GM21723 (cell line): ENCODE measurements at regions not wholly inside any gene's neighbourhood (a gene's known extent, or its start where the extent isn't known, plus 50 kb on each side); places are given as distances from the start of the nearest gene placed in this dataset.

ENCODE experiments used
- ATAC-seq: cut with Tn5 transposase; IDR thresholded peaks from one replicate; pipeline ENCODE4 v1.9.1; 2021; ENCODE audit warnings: mild to moderate bottlenecking, moderate library complexity; ENCODE audit not compliant: unreplicated experiment

GRCh38 chr6:90917376-90917775, 330.5 kb upstream of the MAP3K7 start:
- no peak for ATAC-seq

- ATAC-seq, result no peak
These were observed 330.1 kb upstream of the MAP3K7 start for GRCh38 chr6:90916968-90917367.

GRCh38 chr6:90915224-90915915, 328.5 kb upstream of the MAP3K7 start:
- ATAC-seq, result no peak

- no peak for ATAC-seq
These were observed 327.4 kb upstream of the MAP3K7 start for GRCh38 chr6:90914312-90914711.

- no peak for ATAC-seq
These were observed 326.5 kb upstream of the MAP3K7 start for GRCh38 chr6:90913266-90913960.

- ATAC-seq, result no peak
These were observed 324.8 kb upstream of the MAP3K7 start for GRCh38 chr6:90911642-90912041.

GRCh38 chr6:90910893-90911292, 324.0 kb upstream of the MAP3K7 start:
- no peak for ATAC-seq

GRCh38 chr6:90907931-90908655, 321.2 kb upstream of the MAP3K7 start:
- ATAC-seq, result no peak

GRCh38 chr6:90905351-90905750, 318.5 kb upstream of the MAP3K7 start:
- no peak for ATAC-seq

GRCh38 chr6:90900034-90900433, 313.2 kb upstream of the MAP3K7 start:
- ATAC-seq, result no peak

- ATAC-seq, result no peak
These were observed 311.9 kb upstream of the MAP3K7 start for GRCh38 chr6:90898763-90899162.

- ATAC-seq, result no peak
These were observed 309.2 kb upstream of the MAP3K7 start for GRCh38 chr6:90896075-90896547.

- ATAC-seq, result no peak
These were observed 308.6 kb upstream of the MAP3K7 start for GRCh38 chr6:90895299-90896074.

- no peak for ATAC-seq
These were observed 307.6 kb upstream of the MAP3K7 start for GRCh38 chr6:90894285-90895130.

GRCh38 chr6:90893400-90893799, 306.5 kb upstream of the MAP3K7 start:
- ATAC-seq, result no peak

- no peak for ATAC-seq
These were observed 305.4 kb upstream of the MAP3K7 start for GRCh38 chr6:90892271-90892670.

GRCh38 chr6:90891355-90891754, 304.5 kb upstream of the MAP3K7 start:
- ATAC-seq, result no peak

- no peak for ATAC-seq
These were observed 303.9 kb upstream of the MAP3K7 start for GRCh38 chr6:90890683-90891330.

GRCh38 chr6:90887764-90888163, 300.9 kb upstream of the MAP3K7 start:
- no peak for ATAC-seq

- ATAC-seq, result no peak
These were observed 298.8 kb upstream of the MAP3K7 start for GRCh38 chr6:90885611-90886056.
